ENCODE measurements at regions not wholly inside any gene's neighbourhood (a gene's known extent, or its start where the extent isn't known, plus 50 kb on each side); places are given as distances from the start of the nearest gene placed in this dataset.
"Not testable (repeated sequence)": the region's sequence is repeated elsewhere in the genome, so short reads cannot be mapped to it uniquely, and the experiment has no call there.

DNA sequence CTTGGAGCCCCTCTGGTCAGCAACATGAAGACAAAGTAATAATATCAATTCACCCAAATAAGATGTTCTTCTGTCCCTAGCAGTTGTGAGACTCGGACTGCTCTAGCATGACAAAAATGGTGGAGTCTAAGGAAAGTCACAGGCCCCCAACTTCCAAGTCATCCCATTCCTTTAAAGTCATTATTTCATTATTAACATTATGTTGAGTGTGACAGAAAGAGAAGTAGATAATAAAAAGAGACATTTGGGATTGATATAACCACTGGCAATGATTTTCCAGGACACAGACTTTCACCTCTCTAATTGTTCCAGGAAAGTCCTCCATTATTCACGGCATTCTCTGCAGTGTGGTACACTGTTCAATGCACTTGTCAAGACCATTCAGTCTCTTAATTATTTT is 1533.0 kb upstream of the TENM4 start:
- intact Hi-C loops (cut with micrococcal nuclease), result no loop called here

DNA sequence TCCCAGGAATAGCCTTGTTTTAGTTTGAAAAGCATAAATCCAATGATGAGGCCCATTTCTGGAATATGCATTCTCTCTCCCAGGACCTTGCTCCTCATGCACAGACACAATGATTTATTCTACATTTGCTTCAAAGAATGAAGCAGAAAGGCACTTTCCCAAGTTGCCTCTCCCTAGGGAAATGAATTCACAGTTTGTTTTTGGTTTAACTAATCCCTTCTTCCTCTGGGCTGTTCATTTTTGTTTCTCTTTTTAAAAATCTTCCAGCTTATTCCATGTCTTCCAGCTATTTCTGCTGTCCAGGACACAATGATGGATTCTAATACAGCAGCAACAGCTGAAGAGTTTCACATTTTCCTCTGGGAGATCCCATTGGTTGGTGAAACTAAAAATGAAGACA is 1529.2 kb upstream of the TENM4 start:
- intact Hi-C loops (cut with micrococcal nuclease), result no loop called here

DNA sequence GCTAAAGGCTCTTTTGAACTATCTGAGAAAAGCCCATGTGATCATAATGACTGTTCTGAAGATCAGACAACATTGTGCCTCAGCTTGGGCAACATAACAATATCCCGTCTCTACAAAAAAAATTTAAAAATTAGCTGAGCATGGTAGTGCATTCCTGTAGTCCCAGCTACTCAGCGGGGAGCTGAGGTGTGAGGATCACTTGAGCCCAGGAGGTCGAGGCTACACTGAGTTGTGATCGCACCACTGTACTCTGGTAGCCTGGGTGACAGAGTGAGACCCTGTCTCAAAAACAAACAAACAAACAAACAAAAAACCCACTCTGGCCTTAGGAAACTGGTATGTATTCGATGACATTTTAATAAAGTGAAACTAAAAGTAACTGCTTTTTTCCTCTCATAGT is 1526.8 kb upstream of the TENM4 start:
- intact Hi-C loops (cut with micrococcal nuclease), result no loop called here

DNA sequence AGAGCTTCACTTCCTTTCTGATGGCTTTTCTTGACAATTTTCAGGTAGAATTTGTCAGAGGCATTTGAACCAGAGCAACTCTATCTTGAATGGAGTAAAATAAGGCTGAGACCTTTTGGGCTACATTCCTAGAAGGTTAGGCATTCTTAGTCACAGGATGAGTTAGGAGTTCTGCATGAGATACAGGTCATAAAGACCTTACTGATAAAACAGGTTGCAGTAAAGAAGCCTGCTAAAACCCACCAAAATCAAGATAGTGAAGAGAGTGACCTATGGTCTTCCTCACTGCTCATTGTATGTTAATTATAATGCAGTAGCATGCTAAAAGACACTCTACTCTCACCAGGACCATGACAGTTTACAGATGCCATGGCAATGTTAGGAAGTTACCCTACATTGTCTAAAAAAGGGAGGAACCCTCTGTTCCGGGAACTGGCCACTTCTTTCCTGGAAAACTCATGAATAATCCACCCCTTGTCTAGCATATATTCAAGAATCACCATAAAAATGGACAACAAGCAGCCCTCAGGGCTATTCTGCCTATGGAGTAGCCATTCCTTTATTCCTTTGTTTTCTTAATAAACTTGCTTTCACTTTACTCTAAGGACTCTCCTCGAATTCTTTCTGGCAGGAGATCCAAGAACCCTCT is 1519.7 kb upstream of the TENM4 start:
- intact Hi-C loops (cut with micrococcal nuclease), result no loop called here

DNA sequence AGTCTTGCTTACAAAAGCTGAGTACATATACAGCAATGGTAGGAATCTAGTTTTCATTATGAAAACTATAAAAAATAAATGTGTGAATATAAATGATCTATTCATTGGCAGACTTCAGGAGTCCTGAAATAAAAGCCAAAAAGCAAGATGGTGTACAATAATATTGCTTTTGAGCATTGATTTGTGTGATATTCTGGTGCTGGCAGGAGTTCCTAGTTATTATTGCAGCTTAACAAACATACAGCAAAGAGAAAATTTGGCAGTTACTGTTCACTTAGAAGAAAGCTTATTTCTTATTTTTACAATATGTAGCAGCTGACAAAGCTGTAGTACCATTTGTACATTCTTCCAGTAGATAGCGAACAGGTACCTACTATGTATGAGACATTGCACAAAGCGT is 1518.9 kb upstream of the TENM4 start:
- intact Hi-C loops (cut with micrococcal nuclease), result no loop called here

DNA sequence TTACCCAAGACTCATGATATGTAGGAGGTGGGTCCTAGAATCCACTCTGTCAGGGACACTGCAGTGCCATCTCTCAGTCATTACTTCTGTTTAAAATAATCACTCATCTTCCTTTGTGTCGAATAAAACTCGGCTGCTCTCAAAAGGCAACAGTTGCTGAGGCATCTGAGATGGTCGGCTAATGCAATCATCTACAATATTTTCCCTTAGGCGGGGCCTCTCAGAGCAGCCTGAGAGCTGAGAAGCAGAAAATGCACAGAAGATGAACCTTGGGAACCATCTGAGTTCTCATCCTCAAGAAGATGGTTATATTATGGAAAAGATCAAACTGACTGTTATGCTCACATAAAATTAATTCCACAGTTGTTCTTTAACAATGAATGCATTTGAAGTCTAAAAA is 1518.2 kb upstream of the TENM4 start:
- intact Hi-C loops (cut with micrococcal nuclease), result no loop called here

DNA sequence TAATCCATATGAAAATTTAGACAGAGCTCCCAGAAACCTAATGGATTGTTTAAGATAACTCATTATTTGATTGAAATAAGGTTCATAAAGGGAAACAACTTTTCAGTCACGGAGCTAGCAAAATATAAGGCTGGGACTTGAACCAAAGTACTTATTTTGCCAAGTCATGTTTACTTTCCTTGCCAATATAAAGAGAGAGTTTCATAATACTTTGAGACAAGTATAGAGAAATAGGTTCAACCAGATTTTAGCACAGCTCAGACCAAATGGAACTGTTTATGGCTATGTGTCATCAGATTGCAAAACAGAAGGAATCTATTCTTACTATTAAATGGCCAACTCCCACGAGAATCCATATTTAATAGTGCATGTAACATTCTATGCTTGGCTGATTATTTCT is 1517.5 kb upstream of the TENM4 start:
- intact Hi-C loops (cut with micrococcal nuclease), result no loop called here

DNA sequence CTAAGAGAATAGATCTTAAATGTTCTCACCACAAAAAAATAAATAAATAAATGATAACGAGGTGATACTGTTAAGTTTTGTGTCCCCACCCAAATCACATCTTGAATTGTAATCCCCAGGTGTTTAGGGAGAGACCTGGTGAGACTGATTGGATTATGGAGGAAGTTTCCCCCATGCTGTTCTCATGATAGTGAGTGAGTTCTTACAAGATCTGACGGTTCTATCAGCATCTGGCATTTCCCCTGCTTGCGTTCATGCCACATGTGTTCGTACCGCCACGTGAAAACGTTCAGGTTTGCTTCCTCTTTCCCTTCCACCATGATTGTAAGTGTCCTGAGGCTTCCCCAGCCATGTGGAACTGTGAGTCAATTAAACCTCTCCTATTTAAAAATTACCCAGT is 1514.8 kb upstream of the TENM4 start:
- intact Hi-C loops (cut with micrococcal nuclease), result no loop called here

DNA sequence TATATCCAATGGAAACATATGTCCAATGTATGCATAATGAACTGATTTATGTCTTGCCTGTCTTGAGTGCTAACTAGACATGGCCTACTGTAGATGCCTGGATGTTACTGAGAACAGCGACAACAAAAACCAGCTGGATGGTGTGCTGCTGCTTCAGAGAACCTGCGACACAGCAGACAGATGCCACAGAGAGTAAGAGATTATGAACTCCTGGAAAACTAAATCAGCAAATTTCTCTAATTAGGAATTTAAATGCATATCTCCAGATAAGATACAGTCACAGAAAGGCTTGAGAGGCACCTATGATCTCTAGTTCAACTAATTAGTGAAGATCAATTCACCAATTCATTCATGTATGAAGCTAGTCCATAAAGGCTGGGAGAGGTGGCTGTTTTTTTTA is 1508.0 kb upstream of the TENM4 start:
- intact Hi-C loops (cut with micrococcal nuclease), result no loop called here

DNA sequence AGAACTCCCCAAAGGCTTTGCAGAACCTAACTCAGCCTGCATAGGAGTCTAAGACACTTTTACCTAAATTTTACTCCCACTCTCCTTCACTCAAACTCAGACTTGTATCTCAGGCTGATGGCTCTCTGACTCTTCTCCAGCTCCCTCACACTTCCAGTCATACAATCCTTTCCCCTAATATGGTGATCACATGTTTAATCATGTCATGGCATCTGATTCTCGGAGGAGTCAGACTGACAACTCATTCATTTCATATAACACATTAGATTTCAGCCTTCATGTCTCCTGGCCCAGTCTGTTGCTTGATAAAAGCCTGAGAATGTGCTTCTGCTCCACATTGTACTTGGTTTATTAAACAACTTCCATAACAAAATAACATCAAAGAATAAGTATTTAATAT is 1503.9 kb upstream of the TENM4 start:
- intact Hi-C loops (cut with micrococcal nuclease), result no loop called here

DNA sequence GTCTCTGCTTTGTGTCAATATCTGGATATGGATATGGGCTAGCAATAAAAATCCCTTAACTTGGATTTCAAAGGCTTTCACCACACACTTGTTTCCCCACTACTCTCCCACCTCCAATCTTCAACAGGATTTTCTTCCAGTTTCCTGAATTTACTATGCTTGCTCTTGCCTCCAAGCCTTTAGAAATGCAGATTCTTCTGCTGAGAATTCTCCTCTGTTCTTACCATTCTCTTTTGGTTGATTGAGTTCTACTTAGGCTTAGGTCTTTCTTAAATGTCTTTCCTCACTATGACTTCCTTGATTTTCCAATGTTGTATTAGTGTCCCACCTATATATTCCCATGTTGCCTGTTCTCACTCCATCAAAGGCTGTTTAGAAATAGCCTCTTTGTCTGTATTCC is 1502.4 kb upstream of the TENM4 start:
- intact Hi-C loops (cut with micrococcal nuclease), result no loop called here

DNA sequence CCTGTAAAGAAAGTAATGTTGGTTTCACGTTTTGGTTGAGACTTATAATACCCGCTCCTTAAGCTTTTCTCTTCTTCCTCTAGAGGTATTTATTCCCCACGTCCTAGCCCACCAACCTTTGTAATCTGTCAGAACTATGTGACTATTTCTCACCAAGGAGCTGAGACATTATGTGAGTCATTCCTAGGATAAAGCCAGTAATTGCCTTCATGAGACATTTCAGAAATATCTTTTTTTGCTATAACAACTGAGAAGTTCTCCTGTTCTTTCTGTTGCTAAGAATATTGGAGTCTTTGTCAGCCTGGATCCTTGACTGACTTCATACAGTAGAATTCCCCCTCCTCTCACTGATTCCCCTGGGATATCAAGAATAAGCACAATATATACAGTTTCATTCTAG is 1497.0 kb upstream of the TENM4 start:
- intact Hi-C loops (cut with micrococcal nuclease), result no loop called here

DNA sequence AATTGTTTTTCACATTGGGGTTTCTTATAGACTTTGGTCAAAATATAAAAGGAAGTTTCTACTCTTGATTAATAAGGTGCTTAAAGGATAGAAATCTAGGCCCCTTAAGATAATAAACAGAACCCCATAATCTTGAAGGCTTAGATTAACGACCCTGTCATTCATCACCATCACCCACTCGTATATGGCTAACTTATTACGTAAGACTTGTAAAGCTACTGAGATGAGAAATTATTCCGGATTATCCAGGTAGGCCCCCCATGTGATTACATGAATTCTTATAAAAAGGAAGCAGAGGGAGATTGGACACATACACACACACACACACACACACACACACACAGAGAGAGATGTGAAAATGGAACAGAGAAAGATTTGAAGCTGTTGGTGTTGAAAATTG is 1489.2 kb upstream of the TENM4 start:
- intact Hi-C loops (cut with micrococcal nuclease), result no loop called here

DNA sequence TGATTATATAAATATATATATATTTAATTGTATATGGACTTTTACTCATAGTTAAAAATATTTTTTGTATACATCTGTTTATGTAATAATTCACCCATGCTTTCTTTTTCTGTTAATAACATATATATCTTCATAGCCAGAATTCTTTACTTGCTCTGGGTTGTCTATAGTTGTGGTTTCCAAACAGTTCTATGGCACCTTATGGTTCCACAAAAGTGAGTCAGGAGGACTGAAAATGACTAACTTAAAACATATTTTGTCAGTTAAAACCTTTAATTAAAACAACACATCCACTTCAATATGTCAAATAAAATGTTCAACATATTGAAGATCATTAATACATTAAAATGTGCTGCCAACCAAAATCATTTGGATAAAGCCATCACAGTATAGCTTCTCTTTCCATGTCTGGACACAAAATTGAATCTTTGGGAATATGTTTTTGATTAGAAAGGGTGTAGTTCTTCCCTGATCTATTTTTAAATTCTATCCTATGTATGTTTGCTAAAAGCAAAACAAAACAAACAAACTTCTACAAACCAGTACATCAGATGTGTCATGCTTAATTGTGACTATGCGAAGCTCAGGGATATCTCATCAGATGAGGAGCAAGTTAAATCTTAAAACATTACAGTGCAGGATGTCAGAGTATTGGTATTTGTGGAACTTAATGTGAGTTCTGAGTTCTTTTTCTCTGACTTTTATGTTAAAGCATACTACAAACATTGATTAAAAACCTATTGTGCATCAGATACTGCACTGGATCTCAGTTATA is 1488.4 kb upstream of the TENM4 start:
- intact Hi-C loops (cut with micrococcal nuclease), result no loop called here

DNA sequence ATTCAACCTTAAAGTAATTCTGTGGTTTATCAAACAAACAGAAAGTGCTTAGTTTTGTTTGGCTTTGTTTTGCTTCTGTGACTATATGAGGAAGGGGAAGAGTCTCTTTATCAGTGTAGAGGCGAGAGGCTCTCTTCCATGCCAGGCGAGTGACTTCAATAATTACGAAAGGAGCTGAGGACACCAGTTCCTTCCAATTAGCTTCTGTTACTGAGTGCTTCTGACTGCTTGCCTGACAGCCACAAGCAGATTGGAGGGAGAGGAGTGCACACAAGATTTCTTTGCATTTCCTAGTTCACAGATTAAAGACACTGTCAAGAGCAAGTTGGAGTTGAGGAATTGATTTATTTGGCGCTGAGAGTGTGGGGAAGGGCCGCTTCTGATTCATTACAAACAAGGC is 1484.5 kb upstream of the TENM4 start:
- intact Hi-C loops (cut with micrococcal nuclease), result no loop called here

DNA sequence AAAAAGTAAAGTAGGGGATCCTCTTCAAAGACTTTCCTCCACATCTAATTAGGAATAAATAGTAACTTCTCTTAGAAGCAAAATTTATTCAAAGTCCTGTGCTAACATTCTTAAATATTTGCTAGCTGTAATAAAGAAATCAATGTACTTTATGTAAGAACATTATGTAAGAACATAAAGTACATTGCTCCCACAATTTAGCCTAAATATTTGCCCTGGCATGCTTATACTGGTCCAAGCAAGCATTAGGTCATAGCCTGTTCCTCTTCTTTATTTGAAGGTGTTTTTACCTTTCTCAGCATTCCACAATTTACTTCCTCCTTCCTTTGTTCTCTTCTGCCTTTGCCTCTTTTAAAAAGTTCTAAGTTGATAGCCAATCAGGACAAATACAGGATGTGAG is 1480.5 kb upstream of the TENM4 start:
- intact Hi-C loops (cut with micrococcal nuclease), result not testable (repeated sequence)

DNA sequence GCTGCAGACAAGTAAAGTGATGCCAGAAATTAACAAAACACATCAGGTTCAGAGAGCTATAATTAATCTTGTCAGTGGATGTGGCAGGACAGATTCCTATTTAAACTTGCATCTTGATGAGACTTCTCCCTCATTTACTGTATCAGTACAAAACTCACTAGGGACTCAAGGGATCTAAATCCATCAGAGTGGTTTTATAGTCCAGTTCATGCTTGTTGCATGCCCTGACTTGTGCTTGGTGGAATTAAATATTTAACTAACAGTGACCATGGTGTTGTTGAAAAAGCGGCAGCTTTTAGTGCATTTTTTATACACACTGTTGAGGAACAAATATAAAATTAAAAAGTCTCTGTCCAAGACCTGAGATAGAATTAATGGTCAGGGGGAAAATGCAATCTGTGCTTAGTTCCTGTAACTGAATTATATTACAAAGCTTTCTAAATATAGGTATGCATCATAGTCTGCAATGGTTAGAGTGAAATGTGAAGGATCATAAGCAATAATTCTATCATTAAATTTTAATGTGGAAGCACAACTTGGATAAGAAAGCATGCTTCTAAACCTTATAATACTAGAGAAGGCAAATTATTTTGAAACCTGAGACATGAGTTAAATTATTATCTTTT is 1475.5 kb upstream of the TENM4 start:
- intact Hi-C loops (cut with micrococcal nuclease), result no loop called here

DNA sequence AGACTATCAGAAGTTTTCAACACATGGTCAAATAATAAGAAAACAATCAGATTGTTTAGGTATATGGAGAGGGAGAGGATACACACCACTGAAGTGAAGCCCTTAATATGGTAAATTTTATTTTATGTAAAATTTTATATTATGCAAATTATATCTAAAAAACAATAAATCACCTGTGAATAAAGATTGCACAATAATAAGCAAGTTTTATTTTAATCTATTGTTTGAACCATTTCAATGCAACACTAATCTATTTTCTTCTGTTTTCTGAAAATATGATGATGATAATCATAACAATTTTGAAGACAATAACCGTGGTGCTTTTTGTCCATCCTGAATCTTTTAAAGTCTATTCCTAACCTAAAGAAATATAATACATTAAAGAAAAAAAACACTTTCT is 1473.5 kb upstream of the TENM4 start:
- intact Hi-C loops (cut with micrococcal nuclease), result no loop called here

DNA sequence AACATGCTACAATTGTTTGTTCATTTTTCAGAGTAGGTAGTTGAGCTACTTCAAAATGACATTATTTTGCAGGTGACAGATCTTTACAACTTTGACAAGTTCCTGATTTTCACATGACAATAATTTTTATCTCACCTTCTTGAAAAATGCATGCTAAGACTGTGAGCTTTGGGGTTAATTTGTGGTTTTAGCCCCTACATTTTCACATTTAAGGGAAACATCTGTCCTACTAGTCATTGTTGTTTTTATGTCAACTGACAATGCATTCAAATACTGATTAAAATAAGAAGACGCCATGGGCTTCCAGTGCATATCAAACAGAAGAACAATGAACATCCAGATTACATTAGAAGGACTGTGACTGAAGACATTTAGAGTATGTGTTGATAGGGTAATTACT is 1470.8 kb upstream of the TENM4 start:
- intact Hi-C loops (cut with micrococcal nuclease), result no loop called here

DNA sequence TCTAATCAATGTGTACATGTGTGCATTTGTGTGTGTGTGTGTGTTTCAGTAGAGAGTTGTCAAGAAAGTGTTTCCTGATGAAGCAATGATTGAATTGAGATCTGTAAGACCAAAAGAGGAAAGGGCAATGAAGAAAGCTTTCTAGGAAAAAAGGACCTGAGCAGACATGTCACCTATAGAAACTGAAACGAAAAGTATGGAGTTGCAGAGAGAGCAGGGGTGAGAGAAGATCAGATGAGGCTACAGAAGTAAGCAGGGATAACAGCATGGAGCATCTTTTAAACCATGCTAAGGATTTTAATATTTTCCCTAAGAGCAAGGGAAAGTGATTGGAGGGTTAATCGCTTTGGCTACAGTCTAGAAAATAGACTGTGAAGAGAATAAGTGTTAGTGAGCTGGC is 1459.4 kb upstream of the TENM4 start:
- intact Hi-C loops (cut with micrococcal nuclease), result no loop called here

DNA sequence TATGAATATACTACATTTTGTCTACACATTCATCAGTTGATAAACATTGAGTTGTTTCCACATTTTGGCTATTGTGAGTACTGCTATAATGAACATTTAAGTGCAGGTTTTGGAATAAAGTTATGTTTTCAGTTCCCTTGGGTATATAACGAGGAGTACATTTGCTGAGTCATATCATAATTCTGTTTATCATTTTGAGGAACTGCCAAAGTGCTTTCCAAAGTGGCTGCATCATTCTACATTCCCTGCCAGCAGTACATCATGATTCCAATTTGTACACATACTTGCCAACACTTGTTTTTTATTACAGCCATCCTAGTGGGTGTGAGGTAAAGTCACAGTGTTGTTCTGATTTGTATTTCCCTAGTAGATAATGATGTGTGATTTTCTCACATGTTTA is 1458.6 kb upstream of the TENM4 start:
- intact Hi-C loops (cut with micrococcal nuclease), result no loop called here

DNA sequence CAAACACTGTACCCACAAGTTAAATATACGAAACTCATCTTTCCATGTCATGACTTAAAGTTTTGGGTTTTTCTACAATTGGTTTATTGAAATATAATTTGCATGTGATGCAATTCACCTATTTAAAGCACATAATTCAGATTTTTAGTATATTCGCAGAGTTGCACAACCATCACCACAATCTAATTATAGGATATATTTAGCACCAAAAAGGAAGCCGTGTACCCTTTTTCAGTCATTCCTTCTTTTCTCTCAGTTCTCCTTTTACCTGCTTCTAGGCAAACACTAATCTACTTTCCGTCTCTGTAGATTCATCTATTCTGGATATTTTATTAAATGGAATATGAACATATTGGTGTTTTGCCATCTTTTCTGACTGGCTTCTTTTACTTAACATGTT is 1458.1 kb upstream of the TENM4 start:
- intact Hi-C loops (cut with micrococcal nuclease), result no loop called here

DNA sequence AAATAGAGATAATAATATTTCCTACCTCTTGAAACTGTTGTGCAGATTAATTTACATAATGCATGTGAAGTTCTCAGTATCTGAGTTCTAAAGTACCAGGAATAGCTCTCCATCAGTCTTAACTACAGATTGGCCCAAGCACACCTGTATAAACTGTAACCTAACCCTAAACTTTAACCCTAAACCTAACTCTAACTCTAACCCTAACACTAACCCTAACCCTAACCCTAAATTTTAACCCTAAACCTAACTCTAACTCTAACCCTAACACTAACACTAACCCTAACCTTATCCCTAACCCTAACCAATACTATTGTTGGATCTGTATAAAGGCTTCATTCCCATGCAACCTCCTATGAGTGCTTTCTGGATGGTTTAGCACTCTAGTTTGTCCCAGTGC is 1445.9 kb upstream of the TENM4 start:
- intact Hi-C loops (cut with micrococcal nuclease), result no loop called here
